ENCODE measurements at regions not wholly inside any gene's neighbourhood (a gene's known extent, or its start where the extent isn't known, plus 50 kb on each side); places are given as distances from the start of the nearest gene placed in this dataset.
"Not testable (repeated sequence)": the region's sequence is repeated elsewhere in the genome, so short reads cannot be mapped to it uniquely, and the experiment has no call there.

- no peak for DNase-seq (ENCODE audit: low read depth in 4 of 4, low spot score in 2 of 4)
Measured at GRCh38 chr16:50451951-50452508, 83.2 kb upstream of the BRD7 start.

GRCh38 chr16:50450957-50451356, 82.2 kb upstream of the BRD7 start:
- DNase-seq (ENCODE audit: low read depth in 4 of 4, low spot score in 2 of 4) = no peak

GRCh38 chr16:50449800-50450199, 81.0 kb upstream of the BRD7 start:
- DNase-seq (ENCODE audit: low read depth in 4 of 4, low spot score in 2 of 4) = no peak

GRCh38 chr16:50448981-50449380, 80.2 kb upstream of the BRD7 start:
- DNase-seq (ENCODE audit: low read depth in 4 of 4, low spot score in 2 of 4) = no peak

GRCh38 chr16:50448522-50448921, 79.7 kb upstream of the BRD7 start:
- no peak for DNase-seq (ENCODE audit: low read depth in 4 of 4, low spot score in 2 of 4)

- DNase-seq (ENCODE audit: low read depth in 4 of 4, low spot score in 2 of 4) = not testable (repeated sequence)
Measured at GRCh38 chr16:50447386-50447785, 78.6 kb upstream of the BRD7 start.

- no peak for DNase-seq (ENCODE audit: low read depth in 4 of 4, low spot score in 2 of 4)
Measured at GRCh38 chr16:50446861-50447260, 78.1 kb upstream of the BRD7 start.

- peak in 1 of 4 donors; percentile 19 for DNase-seq (ENCODE audit: low read depth in 4 of 4, low spot score in 2 of 4)
Measured at GRCh38 chr16:50445621-50446555, 77.1 kb upstream of the BRD7 start.

GRCh38 chr16:50444526-50444925, 75.7 kb upstream of the BRD7 start:
- no peak for DNase-seq (ENCODE audit: low read depth in 4 of 4, low spot score in 2 of 4)

GRCh38 chr16:50442221-50442620, 73.4 kb upstream of the BRD7 start:
- no peak for DNase-seq (ENCODE audit: low read depth in 4 of 4, low spot score in 2 of 4)

- DNase-seq (ENCODE audit: low read depth in 4 of 4, low spot score in 2 of 4) = no peak
Measured at GRCh38 chr16:50441486-50442157, 72.8 kb upstream of the BRD7 start.

GRCh38 chr16:50440991-50441390, 72.2 kb upstream of the BRD7 start:
- no peak for DNase-seq (ENCODE audit: low read depth in 4 of 4, low spot score in 2 of 4)

- DNase-seq (ENCODE audit: low read depth in 4 of 4, low spot score in 2 of 4) = no peak
Measured at GRCh38 chr16:50440531-50440930, 71.7 kb upstream of the BRD7 start.

- peak in 2 of 4 donors; percentile 21 for DNase-seq (ENCODE audit: low read depth in 4 of 4, low spot score in 2 of 4)
Measured at GRCh38 chr16:50437769-50438437, 69.1 kb upstream of the BRD7 start.

- no peak for DNase-seq (ENCODE audit: low read depth in 4 of 4, low spot score in 2 of 4)
Measured at GRCh38 chr16:50436271-50436670, 67.5 kb upstream of the BRD7 start.

GRCh38 chr16:50434872-50435478, 66.2 kb upstream of the BRD7 start:
- no peak for DNase-seq (ENCODE audit: low read depth in 4 of 4, low spot score in 2 of 4)

GRCh38 chr16:50430076-50430475, 61.3 kb upstream of the BRD7 start:
- no peak for DNase-seq (ENCODE audit: low read depth in 4 of 4, low spot score in 2 of 4)

GRCh38 chr16:50428742-50429141, 60.0 kb upstream of the BRD7 start:
- DNase-seq (ENCODE audit: low read depth in 4 of 4, low spot score in 2 of 4) = no peak

GRCh38 chr16:50428116-50428515, 59.3 kb upstream of the BRD7 start:
- DNase-seq (ENCODE audit: low read depth in 4 of 4, low spot score in 2 of 4) = no peak

- DNase-seq (ENCODE audit: low read depth in 4 of 4, low spot score in 2 of 4) = no peak
Measured at GRCh38 chr16:50427107-50427506, 58.3 kb upstream of the BRD7 start.

- no peak for DNase-seq (ENCODE audit: low read depth in 4 of 4, low spot score in 2 of 4)
Measured at GRCh38 chr16:50425648-50426047, 56.9 kb upstream of the BRD7 start.
